Activated CD4-positive, CD25-positive, alpha-beta regulatory T cell treated with anti-CD3 and anti-CD28 coated beads, Interleukin-2, amount 50 U/mL, for 16 hours (primary cell): ENCODE measurements at regions not wholly inside any gene's neighbourhood (a gene's known extent, or its start where the extent isn't known, plus 50 kb on each side); places are given as distances from the start of the nearest gene placed in this dataset.

Experiments used
- DNase-seq: peaks from one replicate; pipeline ENCODE4 v3.0.0-alpha.2; 2020; ENCODE audit warnings: low read depth, low spot score

- DNase-seq = no peak
Observed at GRCh38 chr9:106800701-106801270, 62.2 kb upstream of the ZNF462 start.

- no peak for DNase-seq
Observed at GRCh38 chr9:106801816-106802215, 61.1 kb upstream of the ZNF462 start.
